22Rv1 (cell line): ENCODE measurements at regions not wholly inside any gene's neighbourhood (a gene's known extent, or its start where the extent isn't known, plus 50 kb on each side); places are given as distances from the start of the nearest gene placed in this dataset.

Source experiments
- ZFX ChIP-seq: fragments of 450-650 bp; IDR thresholded peaks from 2 replicates; pipeline ENCODE4 v1.6.1; 2017; ENCODE audit warnings: antibody characterized with exemption, borderline replicate concordance
- TF ChIP-seq, protein P1 (sequence below): fragments of 450-650 bp; IDR thresholded peaks from 2 replicates; pipeline ENCODE4 v1.5.1; 2017; ENCODE audit warnings: mild to moderate bottlenecking

GRCh38 chrX:39327255-39327654, 526.0 kb downstream of the MID1IP1 start:
- TF ChIP-seq, protein P1, sequence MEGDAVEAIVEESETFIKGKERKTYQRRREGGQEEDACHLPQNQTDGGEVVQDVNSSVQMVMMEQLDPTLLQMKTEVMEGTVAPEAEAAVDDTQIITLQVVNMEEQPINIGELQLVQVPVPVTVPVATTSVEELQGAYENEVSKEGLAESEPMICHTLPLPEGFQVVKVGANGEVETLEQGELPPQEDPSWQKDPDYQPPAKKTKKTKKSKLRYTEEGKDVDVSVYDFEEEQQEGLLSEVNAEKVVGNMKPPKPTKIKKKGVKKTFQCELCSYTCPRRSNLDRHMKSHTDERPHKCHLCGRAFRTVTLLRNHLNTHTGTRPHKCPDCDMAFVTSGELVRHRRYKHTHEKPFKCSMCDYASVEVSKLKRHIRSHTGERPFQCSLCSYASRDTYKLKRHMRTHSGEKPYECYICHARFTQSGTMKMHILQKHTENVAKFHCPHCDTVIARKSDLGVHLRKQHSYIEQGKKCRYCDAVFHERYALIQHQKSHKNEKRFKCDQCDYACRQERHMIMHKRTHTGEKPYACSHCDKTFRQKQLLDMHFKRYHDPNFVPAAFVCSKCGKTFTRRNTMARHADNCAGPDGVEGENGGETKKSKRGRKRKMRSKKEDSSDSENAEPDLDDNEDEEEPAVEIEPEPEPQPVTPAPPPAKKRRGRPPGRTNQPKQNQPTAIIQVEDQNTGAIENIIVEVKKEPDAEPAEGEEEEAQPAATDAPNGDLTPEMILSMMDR: no peak
- no peak for TF ChIP-seq ZFX
